T-helper 17 cell (primary cell): ENCODE measurements at regions not wholly inside any gene's neighbourhood (a gene's known extent, or its start where the extent isn't known, plus 50 kb on each side); places are given as distances from the start of the nearest gene placed in this dataset.

ENCODE experiments used
- ATAC-seq: fragments of 150-1000 bp; cut with Tn5 transposase; 2 replicates; pipeline ENCODE4 v1.10.0; 2021; ENCODE audit warnings: mild to moderate bottlenecking, moderate library complexity
- DNase-seq, 3 donors: peaks; one replicate each; pipeline versions ENCODE4 v3.0.0 to v3.0.0-alpha.2; 2020 to 2021
- H3K9me3 ChIP-seq: one replicate; pipeline ENCODE4 v1.7.0; 2013; ENCODE audit warnings: low read length, mild to moderate bottlenecking; ENCODE audit not compliant: control insufficient read depth, poor library complexity, severe bottlenecking
- H3K27ac Mint-ChIP-seq: one replicate; pipeline ENCODE4 v1.8.0; 2022; ENCODE audit warnings: mild to moderate bottlenecking, moderate library complexity, mixed read lengths
- H3K27me3 Mint-ChIP-seq: one replicate; pipeline ENCODE4 v1.8.0; 2022; ENCODE audit warnings: mixed read lengths
- H3K36me3 Mint-ChIP-seq: one replicate; pipeline ENCODE4 v1.8.0; 2022; ENCODE audit warnings: low read depth, mixed read lengths
- H3K4me1 Mint-ChIP-seq: one replicate; pipeline ENCODE4 v1.8.0; 2022; ENCODE audit warnings: mild to moderate bottlenecking, mixed read lengths
- H3K4me3 Mint-ChIP-seq: one replicate; pipeline ENCODE4 v1.8.0; 2022; ENCODE audit warnings: mild to moderate bottlenecking, moderate library complexity, mixed read lengths

DNA sequence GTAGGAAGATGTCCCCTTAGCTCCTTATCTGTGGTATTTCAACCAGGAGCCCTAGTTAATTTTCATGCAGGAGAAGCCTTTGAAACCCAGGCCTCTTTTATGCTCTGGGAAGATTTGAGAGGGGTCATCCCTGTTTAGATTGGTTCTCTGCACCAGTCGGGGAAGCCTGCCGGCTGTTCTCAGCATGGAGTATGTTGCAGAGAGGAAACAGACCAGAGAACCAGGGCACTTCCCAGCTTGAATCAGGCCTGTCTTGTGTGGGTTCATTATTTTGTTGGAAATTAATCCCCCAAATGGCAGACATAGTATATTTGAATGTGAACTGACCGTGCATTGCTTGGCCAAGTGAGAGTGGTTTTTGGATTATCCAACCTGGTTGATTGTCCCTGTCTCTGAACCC lies 1082.1 kb upstream of the RBFOX1 start:
- Mint-ChIP-seq H3K4me1 (no peaks in the 10 kb centered on the region), H3K27me3 (no peaks in the 10 kb centered on the region), H3K4me3 (no peak overlapping the region), H3K36me3 (no peaks in the 10 kb centered on the region), H3K27ac (no peak overlapping the region)
- H3K9me3 ChIP-seq: no peaks in the 10 kb centered on the region
- DNase-seq: no peak
- ATAC-seq: no peak

GRCh38 chr16:6249863-6250262 lies 1082.8 kb upstream of the RBFOX1 start:
- H3K9me3 ChIP-seq: no peaks in the 10 kb centered on the region
- H3K27me3 Mint-ChIP-seq: no peaks in the 10 kb centered on the region
- H3K4me1 Mint-ChIP-seq: no peaks in the 10 kb centered on the region
- DNase-seq (no peak), ATAC-seq (no peak)
- no peak overlapping the region for H3K27ac Mint-ChIP-seq
- H3K36me3 Mint-ChIP-seq: no peaks in the 10 kb centered on the region
- no peak overlapping the region for H3K4me3 Mint-ChIP-seq

GRCh38 chr16:6248199-6248598 lies 1084.4 kb upstream of the RBFOX1 start:
- no peak for DNase-seq
- H3K36me3 Mint-ChIP-seq: no peaks in the 10 kb centered on the region
- H3K9me3 ChIP-seq: no peaks in the 10 kb centered on the region
- no peak overlapping the region for H3K27ac Mint-ChIP-seq
- no peaks in the 10 kb centered on the region for H3K27me3 Mint-ChIP-seq
- no peak for ATAC-seq
- no peaks in the 10 kb centered on the region for H3K4me1 Mint-ChIP-seq
- H3K4me3 Mint-ChIP-seq: no peak overlapping the region

GRCh38 chr16:6247775-6248174 lies 1084.9 kb upstream of the RBFOX1 start:
- H3K4me3 Mint-ChIP-seq: no peak overlapping the region
- DNase-seq: no peak
- H3K9me3 ChIP-seq: no peaks in the 10 kb centered on the region
- no peaks in the 10 kb centered on the region for H3K4me1 Mint-ChIP-seq
- no peak overlapping the region for H3K27ac Mint-ChIP-seq
- H3K27me3 Mint-ChIP-seq: no peaks in the 10 kb centered on the region
- no peaks in the 10 kb centered on the region for H3K36me3 Mint-ChIP-seq
- ATAC-seq: no peak

GRCh38 chr16:6247150-6247549 lies 1085.5 kb upstream of the RBFOX1 start:
- no peak for DNase-seq
- no peak overlapping the region for H3K4me3 Mint-ChIP-seq
- no peaks in the 10 kb centered on the region for H3K4me1 Mint-ChIP-seq
- no peak overlapping the region for H3K27ac Mint-ChIP-seq
- no peaks in the 10 kb centered on the region for H3K27me3 Mint-ChIP-seq
- ATAC-seq: no peak
- H3K9me3 ChIP-seq: no peaks in the 10 kb centered on the region
- H3K36me3 Mint-ChIP-seq: no peaks in the 10 kb centered on the region

- no peaks in the 10 kb centered on the region for H3K4me1 Mint-ChIP-seq
- DNase-seq (no peak), ATAC-seq (no peak)
- H3K4me3 Mint-ChIP-seq: no peak overlapping the region
- no peaks in the 10 kb centered on the region for H3K36me3 Mint-ChIP-seq
- H3K9me3 ChIP-seq: no peaks in the 10 kb centered on the region
- H3K27me3 Mint-ChIP-seq: no peaks in the 10 kb centered on the region
- H3K27ac Mint-ChIP-seq: no peak overlapping the region
Observed at GRCh38 chr16:6246266-6246665, 1086.4 kb upstream of the RBFOX1 start.

DNA sequence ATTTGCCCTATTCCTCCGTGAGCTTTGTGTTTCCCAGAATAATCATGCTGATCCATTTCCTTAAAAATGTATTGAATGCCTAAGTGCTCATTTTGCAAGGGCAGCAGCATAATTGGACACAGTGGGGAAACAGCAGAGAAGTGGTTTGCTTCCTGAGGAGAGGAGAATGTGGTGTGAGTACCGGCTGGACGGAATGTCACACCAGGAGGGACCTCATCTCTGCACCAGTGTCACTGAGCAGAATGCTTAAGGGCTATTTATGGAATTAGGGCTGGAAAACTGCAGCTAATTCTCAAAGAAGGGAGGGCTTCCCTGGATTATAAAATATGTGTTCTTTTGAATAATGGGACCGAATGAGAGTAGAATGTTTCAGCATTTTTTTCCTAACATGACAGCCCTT lies 1100.6 kb upstream of the RBFOX1 start:
- Mint-ChIP-seq H3K27ac (no peak overlapping the region), H3K4me1 (no peaks in the 10 kb centered on the region), H3K27me3 (no peaks in the 10 kb centered on the region), H3K36me3 (no peaks in the 10 kb centered on the region), H3K4me3 (no peak overlapping the region)
- no peak for ATAC-seq
- no peaks in the 10 kb centered on the region for H3K9me3 ChIP-seq
- no peak for DNase-seq

DNA sequence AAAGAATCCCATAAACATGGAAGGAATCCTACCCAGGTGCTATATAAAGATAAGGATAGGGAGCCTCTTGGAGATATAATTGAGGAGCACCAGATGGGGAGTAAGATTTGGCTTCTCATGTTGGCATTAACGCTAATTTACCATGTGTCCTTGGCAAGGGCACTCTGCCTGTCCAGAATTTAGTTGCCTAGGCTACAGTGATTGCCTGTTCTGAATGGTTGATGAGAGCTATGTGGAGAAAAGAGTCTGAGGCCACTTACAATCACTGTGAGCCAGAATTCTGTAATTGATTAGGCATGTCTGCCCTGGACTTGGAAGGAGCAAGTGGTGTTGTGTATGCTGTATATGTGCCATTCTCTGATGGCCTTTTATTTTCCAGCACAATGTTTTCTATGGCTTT lies 1101.2 kb upstream of the RBFOX1 start:
- H3K9me3 ChIP-seq: no peaks in the 10 kb centered on the region
- Mint-ChIP-seq H3K36me3 (no peaks in the 10 kb centered on the region), H3K27me3 (no peaks in the 10 kb centered on the region), H3K4me1 (no peaks in the 10 kb centered on the region), H3K4me3 (no peak overlapping the region), H3K27ac (no peak overlapping the region)
- ATAC-seq (no peak), DNase-seq (no peak)

DNA sequence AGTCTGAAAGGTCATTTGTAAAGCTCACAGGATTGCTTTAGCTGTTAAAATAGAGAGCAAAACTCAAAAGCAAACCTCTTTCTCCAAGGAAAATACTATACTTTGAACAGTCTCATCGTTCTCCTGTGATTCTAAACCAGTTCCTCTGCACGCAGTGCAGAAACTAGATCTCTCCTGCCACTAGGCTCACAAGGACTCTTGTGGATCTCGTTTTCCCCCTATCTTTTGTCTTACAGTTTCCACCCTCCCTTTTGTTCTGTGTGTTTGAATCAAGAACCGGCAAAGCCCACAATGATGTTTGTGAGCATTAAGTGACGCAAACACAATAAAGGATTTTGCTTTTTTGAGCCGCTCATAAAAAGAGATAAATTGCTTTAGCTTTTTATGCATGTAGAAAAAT lies 1103.5 kb upstream of the RBFOX1 start:
- Mint-ChIP-seq H3K36me3 (no peaks in the 10 kb centered on the region), H3K27me3 (no peaks in the 10 kb centered on the region), H3K27ac (no peak overlapping the region), H3K4me1 (no peaks in the 10 kb centered on the region), H3K4me3 (no peak overlapping the region)
- DNase-seq: no peak
- no peak for ATAC-seq
- no peaks in the 10 kb centered on the region for H3K9me3 ChIP-seq

GRCh38 chr16:6218855-6219254 lies 1113.8 kb upstream of the RBFOX1 start:
- ATAC-seq (no peak), DNase-seq (no peak)
- Mint-ChIP-seq H3K4me1 (no peaks in the 10 kb centered on the region), H3K27me3 (no peaks in the 10 kb centered on the region), H3K36me3 (no peaks in the 10 kb centered on the region), H3K4me3 (no peak overlapping the region), H3K27ac (no peak overlapping the region)
- no peaks in the 10 kb centered on the region for H3K9me3 ChIP-seq

- no peak for DNase-seq
- Mint-ChIP-seq H3K4me1 (no peaks in the 10 kb centered on the region), H3K27ac (no peak overlapping the region), H3K4me3 (no peak overlapping the region), H3K36me3 (no peaks in the 10 kb centered on the region), H3K27me3 (no peaks in the 10 kb centered on the region)
- H3K9me3 ChIP-seq: no peaks in the 10 kb centered on the region
- no peak for ATAC-seq
Observed at GRCh38 chr16:6216836-6217235, 1115.8 kb upstream of the RBFOX1 start.

GRCh38 chr16:6211644-6212043 lies 1114.0 kb upstream of the EEF2KMT start:
- Mint-ChIP-seq H3K36me3 (no peaks in the 10 kb centered on the region), H3K27ac (no peak overlapping the region), H3K27me3 (no peaks in the 10 kb centered on the region), H3K4me3 (no peak overlapping the region), H3K4me1 (no peaks in the 10 kb centered on the region)
- DNase-seq (no peak), ATAC-seq (no peak)
- H3K9me3 ChIP-seq: no peaks in the 10 kb centered on the region

GRCh38 chr16:6209355-6209930 lies 1111.8 kb upstream of the EEF2KMT start:
- no peaks in the 10 kb centered on the region for H3K36me3 Mint-ChIP-seq
- H3K4me3 Mint-ChIP-seq: no peak overlapping the region
- H3K4me1 Mint-ChIP-seq: no peaks in the 10 kb centered on the region
- no peak overlapping the region for H3K27ac Mint-ChIP-seq
- no peaks in the 10 kb centered on the region for H3K9me3 ChIP-seq
- DNase-seq (no peak), ATAC-seq (no peak)
- H3K27me3 Mint-ChIP-seq: no peaks in the 10 kb centered on the region

- no peak overlapping the region for H3K4me3 Mint-ChIP-seq
- H3K27me3 Mint-ChIP-seq: no peaks in the 10 kb centered on the region
- ATAC-seq: no peak
- no peaks in the 10 kb centered on the region for H3K36me3 Mint-ChIP-seq
- DNase-seq: no peak
- H3K4me1 Mint-ChIP-seq: no peaks in the 10 kb centered on the region
- H3K27ac Mint-ChIP-seq: no peak overlapping the region
- H3K9me3 ChIP-seq: no peaks in the 10 kb centered on the region
Observed at GRCh38 chr16:6207580-6207979, 1110.0 kb upstream of the EEF2KMT start.
